ENCODE measurements at regions not wholly inside any gene's neighbourhood (a gene's known extent, or its start where the extent isn't known, plus 50 kb on each side); places are given as distances from the start of the nearest gene placed in this dataset.

- no peak for DNase-seq
These were observed 184.9 kb upstream of the IRX2 start for GRCh38 chr5:2936413-2936812.

GRCh38 chr5:2929779-2930178 lies 178.3 kb upstream of the IRX2 start:
- no peak for DNase-seq

- no peak for DNase-seq
These were observed 170.2 kb upstream of the IRX2 start for GRCh38 chr5:2921651-2922050.

- no peak for DNase-seq
These were observed 169.7 kb upstream of the IRX2 start for GRCh38 chr5:2921176-2921575.

- no peak for DNase-seq
These were observed 168.8 kb upstream of the IRX2 start for GRCh38 chr5:2920312-2920711.

- DNase-seq, result no peak
These were observed 168.0 kb upstream of the IRX2 start for GRCh38 chr5:2919310-2920018.

- no peak for DNase-seq
These were observed 166.0 kb upstream of the IRX2 start for GRCh38 chr5:2917524-2917923.

- no peak for DNase-seq
These were observed 165.6 kb upstream of the IRX2 start for GRCh38 chr5:2917093-2917492.

GRCh38 chr5:2916076-2916682 lies 164.7 kb upstream of the IRX2 start:
- no peak for DNase-seq

GRCh38 chr5:2914981-2915484 lies 163.6 kb upstream of the IRX2 start:
- DNase-seq, result no peak

- no peak for DNase-seq
These were observed 162.7 kb upstream of the IRX2 start for GRCh38 chr5:2914022-2914661.

- no peak for DNase-seq
These were observed 161.8 kb upstream of the IRX2 start for GRCh38 chr5:2913281-2913680.

GRCh38 chr5:2912741-2913140 lies 161.3 kb upstream of the IRX2 start:
- DNase-seq, result no peak

- DNase-seq, result no peak
These were observed 159.1 kb upstream of the IRX2 start for GRCh38 chr5:2910401-2911175.

GRCh38 chr5:2909035-2909434 lies 157.6 kb upstream of the IRX2 start:
- no peak for DNase-seq

- DNase-seq, result no peak
These were observed 156.6 kb upstream of the IRX2 start for GRCh38 chr5:2908086-2908485.

- DNase-seq, result no peak
These were observed 155.0 kb upstream of the IRX2 start for GRCh38 chr5:2906302-2907090.

- DNase-seq, result no peak
These were observed 154.3 kb upstream of the IRX2 start for GRCh38 chr5:2905741-2906140.

GRCh38 chr5:2904956-2905355 lies 153.5 kb upstream of the IRX2 start:
- DNase-seq, result no peak

- DNase-seq, result no peak
These were observed 152.9 kb upstream of the IRX2 start for GRCh38 chr5:2904399-2904798.

- DNase-seq, result no peak
These were observed 152.2 kb upstream of the IRX2 start for GRCh38 chr5:2903451-2904395.

All from activated CD8-positive, alpha-beta memory T cell treated with anti-CD3 and anti-CD28 coated beads, Interleukin-2, amount 50 U/mL, for 48 hours (primary cell).